ENCODE measurements at regions not wholly inside any gene's neighbourhood (a gene's known extent, or its start where the extent isn't known, plus 50 kb on each side); places are given as distances from the start of the nearest gene placed in this dataset.

DNA sequence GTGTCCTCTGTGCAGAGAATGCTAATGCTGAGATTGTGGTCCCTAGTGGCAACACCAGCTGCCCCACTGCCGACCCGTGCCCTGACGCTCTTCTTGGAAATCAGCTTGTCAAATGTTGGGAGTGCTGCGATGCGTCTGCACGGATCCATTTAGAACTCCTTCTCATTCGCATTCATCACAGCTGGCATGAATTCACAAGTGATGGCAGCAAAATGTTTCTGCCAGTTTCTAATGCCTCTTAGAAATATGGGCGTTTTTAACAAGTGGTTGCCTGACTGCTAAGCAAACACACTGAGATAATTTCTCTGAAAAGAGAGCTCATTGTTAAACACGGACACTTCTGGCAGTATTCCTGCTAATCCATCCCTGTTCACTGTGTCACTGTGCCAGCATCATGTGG, 131.9 kb upstream of the KCNJ6 start:
- Mint-ChIP-seq H3K9me3 (no peaks in the 10 kb centered on the region), H3K27ac (no peak overlapping the region), H3K4me3 (no peak overlapping the region), H3K4me1 (peaks cover 5% of the 10 kb centered on the region), H3K27me3 (ENCODE audit: low read depth, poor library complexity) (no peaks in the 10 kb centered on the region), H3K36me3 (ENCODE audit: low read depth) (no peaks in the 10 kb centered on the region)
- DNase-seq: no peak
- TF ChIP-seq, protein P1, sequence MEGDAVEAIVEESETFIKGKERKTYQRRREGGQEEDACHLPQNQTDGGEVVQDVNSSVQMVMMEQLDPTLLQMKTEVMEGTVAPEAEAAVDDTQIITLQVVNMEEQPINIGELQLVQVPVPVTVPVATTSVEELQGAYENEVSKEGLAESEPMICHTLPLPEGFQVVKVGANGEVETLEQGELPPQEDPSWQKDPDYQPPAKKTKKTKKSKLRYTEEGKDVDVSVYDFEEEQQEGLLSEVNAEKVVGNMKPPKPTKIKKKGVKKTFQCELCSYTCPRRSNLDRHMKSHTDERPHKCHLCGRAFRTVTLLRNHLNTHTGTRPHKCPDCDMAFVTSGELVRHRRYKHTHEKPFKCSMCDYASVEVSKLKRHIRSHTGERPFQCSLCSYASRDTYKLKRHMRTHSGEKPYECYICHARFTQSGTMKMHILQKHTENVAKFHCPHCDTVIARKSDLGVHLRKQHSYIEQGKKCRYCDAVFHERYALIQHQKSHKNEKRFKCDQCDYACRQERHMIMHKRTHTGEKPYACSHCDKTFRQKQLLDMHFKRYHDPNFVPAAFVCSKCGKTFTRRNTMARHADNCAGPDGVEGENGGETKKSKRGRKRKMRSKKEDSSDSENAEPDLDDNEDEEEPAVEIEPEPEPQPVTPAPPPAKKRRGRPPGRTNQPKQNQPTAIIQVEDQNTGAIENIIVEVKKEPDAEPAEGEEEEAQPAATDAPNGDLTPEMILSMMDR (IDR thresholded peaks at IDR 0.05): no peak

DNA sequence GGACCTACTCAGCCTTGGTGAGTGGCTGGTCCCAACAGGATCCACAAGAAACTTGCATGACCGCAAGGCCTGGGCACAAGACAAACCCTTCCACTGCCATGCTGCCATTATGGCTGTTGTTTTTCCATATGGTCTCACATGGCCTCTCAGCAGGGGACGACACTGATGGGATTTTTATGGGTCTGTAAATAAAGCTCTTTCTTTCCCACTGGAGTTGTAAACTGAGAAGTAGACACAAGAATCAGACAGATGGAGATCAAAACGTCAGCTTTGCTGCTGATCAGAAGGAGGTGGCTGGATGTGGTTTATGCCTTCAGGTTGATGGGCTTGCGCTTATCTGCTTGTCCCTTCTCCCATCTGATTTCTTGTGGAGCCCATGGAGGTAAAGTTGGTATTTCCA, 138.1 kb upstream of the KCNJ6 start:
- H3K27ac Mint-ChIP-seq: peak overlapping the region; percentile 90
- H3K4me3 Mint-ChIP-seq: peak overlapping the region; percentile 46
- H3K36me3 Mint-ChIP-seq (ENCODE audit: low read depth): no peaks in the 10 kb centered on the region
- H3K9me3 Mint-ChIP-seq: no peaks in the 10 kb centered on the region
- TF ChIP-seq, protein P1 (IDR thresholded peaks at IDR 0.05): no peak
- DNase-seq: no peak
- peaks cover 39% of the 10 kb centered on the region for H3K4me1 Mint-ChIP-seq
- peaks cover 4% of the 10 kb centered on the region for H3K27me3 Mint-ChIP-seq (ENCODE audit: low read depth, poor library complexity)

DNA sequence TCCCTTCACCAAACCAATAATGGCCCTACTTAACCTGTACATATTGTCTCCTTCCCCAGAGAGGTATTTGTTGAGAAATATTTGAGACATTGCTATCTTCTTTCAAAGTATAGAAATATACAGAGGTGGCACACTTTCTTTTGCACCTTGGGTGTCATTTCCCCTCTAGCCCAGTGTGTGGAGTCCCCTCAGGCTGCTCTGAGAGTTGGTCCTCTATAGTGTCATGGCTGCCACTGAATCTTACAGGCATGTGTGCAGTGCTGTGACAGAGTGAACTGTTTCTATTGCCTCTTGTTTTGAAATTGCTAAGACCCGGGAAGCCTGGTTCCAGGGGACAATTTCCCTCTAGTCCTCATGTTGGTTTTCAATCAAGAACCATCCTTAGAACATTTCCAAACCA, 140.2 kb upstream of the KCNJ6 start:
- Mint-ChIP-seq H3K4me1 (peaks cover 43% of the 10 kb centered on the region), H3K36me3 (ENCODE audit: low read depth) (no peaks in the 10 kb centered on the region), H3K27ac (no peak overlapping the region), H3K27me3 (ENCODE audit: low read depth, poor library complexity) (peaks cover 4% of the 10 kb centered on the region), H3K9me3 (no peaks in the 10 kb centered on the region), H3K4me3 (no peak overlapping the region)
- DNase-seq: no peak
- TF ChIP-seq, protein P1 (IDR thresholded peaks at IDR 0.05): no peak

DNA sequence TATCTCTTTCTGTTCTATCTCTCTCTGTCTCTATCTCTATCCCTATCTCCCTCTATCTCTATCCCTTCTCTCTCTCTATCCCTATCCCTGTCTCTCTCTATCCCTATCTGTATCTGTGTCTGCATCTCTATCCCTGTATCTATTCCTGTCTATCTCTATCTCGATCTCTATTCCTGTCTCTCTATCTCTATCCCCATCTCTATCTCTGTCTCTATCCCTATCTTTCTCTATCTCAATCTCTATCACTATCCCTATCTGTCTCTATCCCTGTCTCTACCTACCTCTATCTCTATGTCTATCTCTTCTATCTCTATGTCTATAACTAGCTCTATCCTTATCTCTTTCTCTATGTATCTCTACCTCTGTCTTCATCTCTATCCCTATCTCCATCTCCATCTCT, 141.4 kb upstream of the KCNJ6 start:
- no peak overlapping the region for H3K4me3 Mint-ChIP-seq
- H3K4me1 Mint-ChIP-seq: peaks cover 44% of the 10 kb centered on the region
- H3K9me3 Mint-ChIP-seq: no peaks in the 10 kb centered on the region
- H3K36me3 Mint-ChIP-seq (ENCODE audit: low read depth): no peaks in the 10 kb centered on the region
- DNase-seq: no peak
- H3K27me3 Mint-ChIP-seq (ENCODE audit: low read depth, poor library complexity): peaks cover 4% of the 10 kb centered on the region
- no peak overlapping the region for H3K27ac Mint-ChIP-seq
- TF ChIP-seq, protein P1 (IDR thresholded peaks at IDR 0.05): no peak

DNA sequence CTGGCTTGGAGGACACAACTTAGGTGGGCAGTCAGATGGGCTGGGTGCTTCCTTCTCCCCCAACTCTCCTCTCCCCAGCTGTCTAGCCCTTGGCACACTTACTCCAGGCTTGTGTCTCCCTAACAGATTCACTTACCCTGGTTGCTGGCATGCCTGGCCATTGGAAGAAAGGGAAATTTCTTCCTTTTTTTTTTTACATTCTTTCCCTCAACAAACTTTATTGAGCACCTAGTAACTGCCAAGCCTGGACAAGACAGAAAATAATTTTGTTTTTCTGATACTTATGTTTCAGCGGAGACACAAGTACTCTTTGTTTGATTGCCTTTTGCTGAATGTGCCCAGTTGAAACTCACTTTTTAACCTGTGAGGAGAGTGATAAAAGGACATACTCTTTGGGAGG, 144.3 kb upstream of the KCNJ6 start:
- TF ChIP-seq, protein P1 (IDR thresholded peaks at IDR 0.05): no peak
- H3K36me3 Mint-ChIP-seq (ENCODE audit: low read depth): no peaks in the 10 kb centered on the region
- peaks cover 7% of the 10 kb centered on the region for H3K27me3 Mint-ChIP-seq (ENCODE audit: low read depth, poor library complexity)
- no peak overlapping the region for H3K27ac Mint-ChIP-seq
- H3K4me1 Mint-ChIP-seq: peaks cover 15% of the 10 kb centered on the region
- no peak for DNase-seq
- H3K4me3 Mint-ChIP-seq: no peak overlapping the region
- H3K9me3 Mint-ChIP-seq: no peaks in the 10 kb centered on the region

DNA sequence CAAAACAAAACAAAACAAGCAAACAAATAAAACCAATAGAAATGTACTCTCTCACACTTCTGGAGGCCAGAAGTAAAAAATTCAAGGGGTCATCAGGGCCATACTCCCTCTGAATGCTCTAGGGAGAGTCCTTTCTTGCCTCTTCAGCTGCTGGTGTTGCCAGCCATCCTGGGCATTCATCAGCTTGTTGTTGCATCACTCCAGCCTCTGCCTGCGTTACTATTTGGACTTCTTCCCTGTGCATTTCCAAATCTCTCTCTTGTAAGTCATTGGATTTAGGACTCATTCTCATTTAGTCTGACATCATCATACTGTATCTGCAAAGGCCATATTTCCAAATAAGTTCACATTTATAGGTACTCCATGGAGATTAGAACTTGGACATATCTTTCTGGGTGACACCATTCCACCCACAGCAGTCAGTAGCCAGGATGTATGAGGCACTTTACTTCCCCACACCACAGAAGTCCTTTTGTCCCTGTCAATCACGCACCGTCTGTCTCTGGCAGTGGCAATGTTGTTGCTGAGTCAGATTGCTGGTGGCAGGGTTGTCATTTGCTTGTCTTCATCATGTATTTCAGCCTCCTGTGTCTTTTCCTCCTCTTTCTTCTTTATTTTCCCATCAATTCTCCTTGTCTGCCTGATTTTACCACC, 151.0 kb upstream of the KCNJ6 start:
- Mint-ChIP-seq H3K27ac (no peak overlapping the region), H3K4me3 (no peak overlapping the region), H3K36me3 (ENCODE audit: low read depth) (no peaks in the 10 kb centered on the region), H3K27me3 (ENCODE audit: low read depth, poor library complexity) (peaks cover 7% of the 10 kb centered on the region), H3K4me1 (no peaks in the 10 kb centered on the region), H3K9me3 (peaks cover under 1% of the 10 kb centered on the region)
- TF ChIP-seq, protein P1 (IDR thresholded peaks at IDR 0.05): no peak
- no peak for DNase-seq

All from nephron progenitor cell (in vitro differentiated cells).